ENCODE measurements at regions not wholly inside any gene's neighbourhood (a gene's known extent, or its start where the extent isn't known, plus 50 kb on each side); places are given as distances from the start of the nearest gene placed in this dataset.
"Not testable (repeated sequence)": the region's sequence is repeated elsewhere in the genome, so short reads cannot be mapped to it uniquely, and the experiment has no call there.

DNA sequence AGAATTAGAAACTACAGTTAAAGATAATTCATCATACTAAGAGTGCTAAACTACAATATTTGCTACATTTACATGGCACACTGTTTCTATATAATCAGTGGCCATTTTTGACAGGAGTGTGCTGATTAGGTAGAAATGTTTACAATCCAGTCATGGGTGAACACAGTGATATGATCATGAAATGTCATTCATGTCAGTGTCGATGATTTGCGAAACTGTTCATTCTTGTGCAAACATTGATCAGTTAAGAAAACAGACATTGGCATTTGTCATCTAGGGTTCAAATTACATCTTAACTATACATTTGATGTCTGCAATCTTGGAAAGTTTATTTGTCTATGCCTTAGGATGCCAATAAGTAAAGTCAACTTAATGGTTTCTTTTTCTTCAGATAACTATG is 474.9 kb downstream of the DOK5 start:
- no peak for DNase-seq (ENCODE audit: low read depth)

GRCh38 chr20:54941666-54942065 is 466.3 kb downstream of the DOK5 start:
- DNase-seq (ENCODE audit: low read depth): no peak

DNA sequence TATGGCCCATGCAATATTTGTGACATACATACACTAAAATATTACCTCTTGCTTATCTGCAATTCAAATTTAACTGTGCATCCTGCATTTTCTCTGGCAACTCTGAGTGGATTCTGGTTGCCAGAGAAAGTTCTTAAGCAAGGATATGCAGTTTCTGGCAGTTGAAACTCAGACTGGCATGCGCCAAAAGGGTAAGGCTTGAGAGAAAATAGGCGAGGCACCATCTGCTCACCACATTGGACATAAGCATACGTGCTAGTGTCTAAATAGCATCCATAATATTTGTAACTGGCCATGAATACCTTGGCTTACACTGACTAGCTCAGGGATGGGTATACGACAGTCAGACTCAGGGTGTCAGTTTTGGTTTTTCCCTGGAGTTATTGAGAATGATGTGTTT is 465.1 kb downstream of the DOK5 start:
- no peak for DNase-seq (ENCODE audit: low read depth)

DNA sequence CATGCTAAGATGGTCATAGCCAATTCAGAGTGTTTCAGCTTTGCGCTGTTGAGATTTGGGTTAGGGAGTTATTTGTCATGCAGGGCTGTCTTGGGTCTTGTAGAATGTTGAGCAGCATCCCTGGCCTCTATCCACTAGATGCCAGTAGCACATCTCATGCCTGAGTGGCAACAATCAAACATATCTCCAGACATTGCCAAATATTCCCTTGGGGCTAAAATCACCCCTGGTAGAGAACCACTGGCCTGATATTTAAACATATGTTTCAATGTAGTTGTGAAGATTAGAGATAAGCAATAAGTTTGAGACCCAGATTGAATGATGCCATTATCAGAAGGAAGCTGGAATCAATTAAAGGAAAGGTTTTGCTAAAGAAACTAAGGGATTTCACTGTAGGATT is 463.3 kb downstream of the DOK5 start:
- no peak for DNase-seq (ENCODE audit: low read depth)

DNA sequence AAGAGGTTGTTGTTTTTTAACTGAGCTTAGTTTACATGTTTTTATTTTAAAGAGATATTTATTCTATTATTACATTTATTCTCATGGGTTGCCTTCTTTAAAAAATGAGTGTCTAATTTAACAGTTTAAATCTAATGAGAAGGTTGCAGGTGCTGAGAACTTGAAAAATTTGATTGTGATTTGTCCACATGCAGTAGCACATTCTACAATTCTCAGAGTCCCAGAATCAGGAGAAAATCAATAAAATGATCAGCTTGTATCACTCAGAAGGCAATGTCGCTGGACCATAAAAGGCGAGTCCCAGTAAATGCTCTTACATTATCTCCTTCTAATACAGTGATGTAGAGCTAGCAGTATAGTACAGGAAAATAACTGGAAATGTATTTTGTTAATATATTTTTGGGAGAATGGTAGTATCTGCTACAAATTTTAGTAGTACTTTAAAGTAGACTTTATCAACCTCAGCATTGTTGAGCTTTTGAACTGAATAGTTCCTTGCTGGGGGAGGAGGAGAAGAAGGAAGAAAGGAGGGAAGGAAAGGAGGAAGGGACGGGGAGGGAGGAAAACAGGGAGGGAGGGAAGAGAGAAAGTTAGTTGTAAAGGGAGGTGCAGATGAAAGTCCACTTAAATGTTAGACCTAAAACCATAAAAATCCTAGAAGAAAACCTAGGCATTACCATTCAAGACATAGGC is 458.0 kb downstream of the DOK5 start:
- no peak for DNase-seq (ENCODE audit: low read depth)

DNA sequence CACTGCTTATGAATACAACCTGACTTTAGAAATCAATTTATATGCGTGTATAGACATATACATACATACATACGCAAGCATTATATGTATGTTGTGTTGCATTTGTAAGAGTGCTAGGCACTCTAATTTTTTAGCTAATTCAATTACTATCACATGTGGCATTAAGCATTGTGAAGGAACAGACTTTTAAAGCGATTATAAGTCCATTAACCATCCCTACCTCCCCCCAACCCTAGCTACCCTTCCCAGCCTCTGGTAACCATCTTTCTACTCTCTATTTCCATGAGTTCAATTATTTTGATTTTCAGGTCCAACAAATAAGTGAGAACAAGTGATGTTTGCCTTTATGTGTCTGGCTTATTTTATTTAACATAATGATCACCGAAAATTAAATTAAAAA is 453.8 kb downstream of the DOK5 start:
- DNase-seq (ENCODE audit: low read depth): no peak

DNA sequence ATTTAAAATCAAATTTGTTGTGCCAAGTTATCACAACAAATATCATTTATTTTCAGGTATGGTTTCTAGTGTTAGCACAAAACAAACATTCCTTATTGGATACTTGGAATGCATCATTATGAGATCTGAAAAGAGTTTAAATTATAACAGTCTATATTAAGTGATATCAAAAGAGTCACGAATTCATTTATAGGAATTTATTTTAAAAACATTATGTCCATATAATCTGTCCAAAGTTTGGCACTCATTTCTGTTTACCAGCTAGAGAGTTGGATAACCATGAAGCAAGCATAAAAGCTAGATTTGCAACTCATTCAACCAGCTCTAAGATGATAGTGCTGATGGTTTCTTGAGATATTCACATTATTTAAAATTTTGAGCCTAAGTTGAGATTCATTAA is 453.2 kb downstream of the DOK5 start:
- DNase-seq (ENCODE audit: low read depth): no peak

GRCh38 chr20:54922636-54923035 is 447.2 kb downstream of the DOK5 start:
- DNase-seq (ENCODE audit: low read depth): no peak

- DNase-seq (ENCODE audit: low read depth): no peak
These were observed 446.7 kb downstream of the DOK5 start for GRCh38 chr20:54922096-54922495.

- no peak for DNase-seq (ENCODE audit: low read depth)
These were observed 445.1 kb downstream of the DOK5 start for GRCh38 chr20:54920491-54920890.

DNA sequence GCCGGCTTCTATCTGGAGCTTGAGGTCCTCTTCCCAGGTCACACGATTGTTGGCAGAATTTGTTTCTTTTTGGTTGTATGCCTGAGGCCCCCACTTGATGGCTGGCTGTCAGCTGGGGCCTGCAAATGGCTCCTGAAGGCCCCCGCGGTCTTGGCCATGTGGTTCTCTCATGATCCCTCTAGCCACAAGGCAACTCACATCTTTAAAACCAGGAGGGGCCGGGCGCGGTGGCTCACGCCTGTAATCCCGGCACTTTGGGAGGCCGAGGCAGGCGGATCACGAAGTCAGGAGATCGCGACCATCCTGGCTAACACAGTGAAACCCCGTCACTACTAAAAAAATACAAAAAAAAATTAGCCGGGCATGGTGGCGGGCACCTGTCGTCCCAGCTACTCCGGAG is 443.6 kb downstream of the DOK5 start:
- not testable (repeated sequence) for DNase-seq (ENCODE audit: low read depth)

GRCh38 chr20:54914995-54915394 is 439.6 kb downstream of the DOK5 start:
- no peak for DNase-seq (ENCODE audit: low read depth)

DNA sequence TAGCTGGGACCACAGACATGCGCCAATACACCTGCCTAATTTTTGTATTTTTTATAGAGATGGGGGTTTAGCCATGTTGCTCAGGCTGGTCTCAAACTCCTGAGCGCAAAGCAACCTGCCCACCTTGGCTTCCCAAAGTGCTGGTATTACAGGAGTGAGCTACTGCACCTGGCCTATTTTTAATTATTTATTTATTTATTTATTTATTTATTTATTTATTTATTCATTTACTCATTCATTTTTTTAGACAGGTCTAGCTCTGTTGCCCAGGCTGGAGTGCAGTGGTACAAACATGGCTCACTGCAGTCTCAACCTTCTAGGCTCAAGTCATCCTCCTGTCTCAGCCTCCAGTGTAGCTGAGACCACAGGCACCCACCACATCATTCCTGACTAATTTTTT is 434.3 kb downstream of the DOK5 start:
- no peak for DNase-seq (ENCODE audit: low read depth)

DNA sequence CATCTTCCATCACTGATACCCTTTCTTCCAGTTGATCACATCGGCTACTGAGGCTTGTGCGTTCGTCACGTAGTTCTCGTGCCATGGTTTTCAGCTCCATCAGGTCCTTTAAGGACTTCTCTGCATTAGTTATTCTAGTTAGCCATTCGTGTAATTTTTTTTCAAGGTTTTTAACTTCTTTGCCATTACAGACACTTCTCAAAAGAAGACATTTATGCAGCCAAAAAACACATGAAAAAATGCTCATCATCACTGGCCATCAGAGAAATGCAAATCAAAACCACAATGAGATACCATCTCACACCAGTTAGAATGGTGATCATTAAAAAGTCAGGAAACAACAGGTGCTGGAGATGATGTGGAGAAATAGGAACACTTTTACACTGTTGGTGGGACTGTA is 430.7 kb downstream of the DOK5 start:
- DNase-seq (ENCODE audit: low read depth): not testable (repeated sequence)

DNA sequence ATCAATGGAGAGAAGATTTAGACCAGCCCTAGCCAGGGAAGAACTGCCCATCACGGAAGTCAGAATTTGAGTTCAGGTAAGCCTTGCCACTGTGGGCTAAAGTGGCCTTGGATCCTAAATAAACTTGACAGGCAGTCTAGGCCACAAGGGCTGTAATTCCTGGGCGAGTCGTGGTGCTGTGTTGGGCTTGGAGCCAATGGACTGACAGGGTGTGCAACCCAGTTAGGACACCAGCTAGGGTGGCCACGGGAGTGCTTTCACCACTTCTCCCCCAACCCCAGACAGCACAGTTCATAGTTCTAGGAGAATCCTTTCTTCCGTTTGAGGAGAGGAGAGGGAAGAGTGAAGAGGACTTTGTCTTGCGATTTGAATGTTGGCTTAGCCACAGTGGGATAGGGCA is 422.4 kb downstream of the DOK5 start:
- DNase-seq (ENCODE audit: low read depth): no peak

DNA sequence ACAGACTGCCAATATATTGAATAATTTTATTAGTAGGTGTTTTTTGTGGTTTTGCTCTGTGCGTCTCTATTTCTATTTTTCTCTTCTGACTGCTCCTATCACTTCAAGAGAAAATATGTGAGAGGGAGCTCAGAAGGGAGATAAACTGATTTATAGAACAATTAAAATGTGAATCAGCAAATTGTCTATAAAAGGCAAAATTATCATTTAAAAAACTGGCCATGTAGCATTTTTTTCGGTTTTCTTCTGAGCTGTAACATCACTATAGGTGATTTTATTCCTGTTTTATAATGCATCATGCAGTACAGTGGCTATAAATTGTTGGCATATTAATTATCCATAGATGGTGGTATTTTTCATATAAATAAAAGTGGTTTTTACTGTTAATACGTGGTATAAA is 416.5 kb downstream of the DOK5 start:
- DNase-seq (ENCODE audit: low read depth): no peak

DNA sequence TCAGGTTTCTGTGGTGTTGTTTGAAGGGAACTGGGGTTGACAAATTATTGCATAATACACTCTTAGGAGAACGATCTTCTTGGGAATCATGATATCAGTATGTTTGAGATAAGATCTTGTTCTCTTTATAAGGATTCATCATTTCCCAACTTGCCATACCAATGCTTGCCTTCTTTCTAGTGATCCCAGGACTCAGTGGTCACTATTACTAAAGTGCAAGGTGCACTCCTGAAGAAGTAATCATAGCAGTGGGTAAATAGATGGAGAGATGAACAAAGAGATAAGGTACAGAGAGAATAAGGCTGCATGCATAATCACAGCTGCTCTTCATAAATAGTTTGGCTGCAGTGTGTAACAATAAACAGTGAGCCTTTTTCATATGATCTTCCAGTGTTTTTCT is 404.0 kb downstream of the DOK5 start:
- DNase-seq (ENCODE audit: low read depth): no peak

DNA sequence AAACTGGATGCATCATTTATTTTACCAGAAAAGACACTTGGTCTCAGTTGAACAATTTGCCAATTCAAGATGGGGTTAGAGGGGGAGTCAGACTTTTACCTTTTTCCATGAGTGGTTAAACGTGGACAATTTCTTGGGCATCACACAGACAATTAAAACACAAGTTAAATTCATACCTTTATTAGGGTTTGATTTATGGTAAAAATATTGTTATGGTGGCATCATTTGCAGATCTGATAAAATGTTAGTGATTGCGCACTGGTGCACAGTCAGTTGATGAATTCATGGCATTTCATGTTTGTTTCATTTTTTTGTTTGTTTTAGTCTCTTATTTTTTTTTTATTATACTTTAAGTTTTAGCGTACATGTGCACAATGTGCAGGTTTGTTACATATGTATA is 399.9 kb downstream of the DOK5 start:
- DNase-seq (ENCODE audit: low read depth): no peak

DNA sequence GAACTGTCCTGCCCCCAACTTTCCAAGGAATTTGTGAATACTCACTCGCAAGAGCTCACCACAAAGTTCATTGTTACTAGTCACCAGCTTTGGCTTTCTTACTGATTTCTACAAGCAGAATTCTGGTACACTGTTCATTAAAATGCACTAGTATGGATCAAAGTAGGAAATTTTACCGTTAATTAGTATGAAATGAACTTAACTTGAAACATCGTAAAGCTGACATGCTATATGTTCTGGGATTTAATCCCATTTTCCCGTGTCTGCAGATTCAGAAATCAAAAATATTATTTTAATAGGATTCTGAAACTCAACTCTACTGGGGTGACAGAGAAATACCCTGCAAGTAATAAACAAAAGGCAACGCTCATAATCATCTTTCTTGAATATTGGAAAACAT is 399.3 kb downstream of the DOK5 start:
- DNase-seq (ENCODE audit: low read depth): no peak

GRCh38 chr20:54872440-54872839 is 397.0 kb downstream of the DOK5 start:
- DNase-seq (ENCODE audit: low read depth): no peak

- DNase-seq (ENCODE audit: low read depth): no peak
These were observed 394.4 kb downstream of the DOK5 start for GRCh38 chr20:54869765-54870164.

GRCh38 chr20:54865273-54865672 is 389.9 kb downstream of the DOK5 start:
- no peak for DNase-seq (ENCODE audit: low read depth)

DNA sequence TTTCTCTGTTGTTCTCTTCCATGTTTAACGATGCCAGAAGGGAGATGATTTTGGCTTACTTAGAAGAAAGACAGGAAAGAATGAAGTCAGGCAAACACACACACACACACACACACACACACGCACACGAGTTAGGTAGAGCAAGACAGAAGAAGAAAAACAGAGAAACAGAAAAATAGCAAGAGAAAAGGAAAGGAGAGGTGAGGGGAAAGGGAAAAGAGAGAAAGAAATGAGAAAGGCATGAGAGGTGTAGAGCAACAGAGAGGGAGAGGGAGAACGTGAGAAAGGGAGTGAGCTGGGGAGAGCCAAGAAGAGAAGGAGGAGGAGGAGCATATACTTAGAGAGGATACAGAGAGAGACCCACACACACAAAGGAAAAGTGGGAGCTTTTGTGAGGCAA is 385.3 kb downstream of the DOK5 start:
- DNase-seq (ENCODE audit: low read depth): no peak

DNA sequence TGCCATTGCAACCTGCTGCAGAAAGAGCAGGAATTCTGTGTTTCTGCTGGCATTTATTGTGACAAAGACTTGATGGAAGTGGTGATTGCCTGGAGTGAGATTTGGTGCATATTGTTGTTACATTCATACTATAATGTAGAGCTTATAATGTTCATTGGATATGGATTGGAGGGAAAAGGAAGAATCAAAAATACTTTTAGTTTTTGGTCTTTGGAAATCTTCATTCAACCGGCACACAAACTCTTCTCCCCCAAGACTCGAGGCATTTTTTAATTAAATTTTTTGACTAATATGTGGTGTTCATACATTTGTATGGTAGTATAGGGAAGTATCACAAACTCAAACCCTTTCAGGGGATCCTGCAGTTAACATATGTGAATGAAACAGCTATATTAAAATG is 380.8 kb downstream of the DOK5 start:
- DNase-seq (ENCODE audit: low read depth): no peak

Data from LHCN-M2 (cell line).